HL-60 (cell line): ENCODE measurements at regions not wholly inside any gene's neighbourhood (a gene's known extent, or its start where the extent isn't known, plus 50 kb on each side); places are given as distances from the start of the nearest gene placed in this dataset.

ENCODE experiments used
- DNase-seq, 2 experiments: peaks; one replicate each; pipeline ENCODE4 v3.0.0-alpha.2; 2010 to 2020; ENCODE audit warnings: low read depth in 1 of 2, low spot score in 1 of 2
- H3K27ac ChIP-seq: fragments of 250-450 bp; sonication (Bioruptor Pico); replicated peaks from 2 replicates; pipeline ENCODE4 v1.5.1; 2020; ENCODE audit warnings: mild to moderate bottlenecking, moderate library complexity
- H3K27me3 ChIP-seq: fragments of 250-450 bp; sonication (Bioruptor Pico); 2 replicates; pipeline ENCODE4 v1.5.1; 2021; ENCODE audit warnings: mild to moderate bottlenecking, moderate library complexity; ENCODE audit not compliant: insufficient read depth, poor library complexity, severe bottlenecking
- H3K4me3 ChIP-seq: replicated peaks from 2 replicates; pipeline ENCODE4 v1.5.1; 2011; ENCODE audit warnings: mild to moderate bottlenecking, control low read depth, low read length; ENCODE audit not compliant: insufficient read depth
- CTCF ChIP-seq: IDR thresholded peaks from one replicate; pipeline ENCODE4 v1.5.1; 2011; ENCODE audit warnings: low read length, control low read depth, inconsistent platforms; ENCODE audit not compliant: insufficient read depth
- GABPA ChIP-seq: IDR thresholded peaks from 2 replicates; pipeline ENCODE4 v1.6.1; 2012; ENCODE audit warnings: low read depth
- POLR2AphosphoS5 ChIP-seq: IDR thresholded peaks from 2 replicates; pipeline ENCODE4 v1.6.1; 2012; ENCODE audit warnings: low read depth
- SPI1 ChIP-seq: IDR thresholded peaks from 2 replicates; pipeline ENCODE4 v1.6.1; 2012; ENCODE audit warnings: low read depth, mild to moderate bottlenecking, borderline replicate concordance
- TF ChIP-seq, protein P1 (sequence below): IDR thresholded peaks from 2 replicates; pipeline ENCODE4 v1.6.1; 2012; ENCODE audit warnings: low read depth; ENCODE audit not compliant: insufficient replicate concordance

GRCh38 chr15:83365370-83365938 lies 81.0 kb upstream of the BNC1 start:
- peak in 1 of 2 experiments; percentile 7 for DNase-seq
- no peak overlapping the region for H3K27ac ChIP-seq
- no peak overlapping the region for H3K4me3 ChIP-seq
- H3K27me3 ChIP-seq: peaks cover 22% of the 10 kb centered on the region
- TF ChIP-seq CTCF: no peak
- TF ChIP-seq, protein P1, sequence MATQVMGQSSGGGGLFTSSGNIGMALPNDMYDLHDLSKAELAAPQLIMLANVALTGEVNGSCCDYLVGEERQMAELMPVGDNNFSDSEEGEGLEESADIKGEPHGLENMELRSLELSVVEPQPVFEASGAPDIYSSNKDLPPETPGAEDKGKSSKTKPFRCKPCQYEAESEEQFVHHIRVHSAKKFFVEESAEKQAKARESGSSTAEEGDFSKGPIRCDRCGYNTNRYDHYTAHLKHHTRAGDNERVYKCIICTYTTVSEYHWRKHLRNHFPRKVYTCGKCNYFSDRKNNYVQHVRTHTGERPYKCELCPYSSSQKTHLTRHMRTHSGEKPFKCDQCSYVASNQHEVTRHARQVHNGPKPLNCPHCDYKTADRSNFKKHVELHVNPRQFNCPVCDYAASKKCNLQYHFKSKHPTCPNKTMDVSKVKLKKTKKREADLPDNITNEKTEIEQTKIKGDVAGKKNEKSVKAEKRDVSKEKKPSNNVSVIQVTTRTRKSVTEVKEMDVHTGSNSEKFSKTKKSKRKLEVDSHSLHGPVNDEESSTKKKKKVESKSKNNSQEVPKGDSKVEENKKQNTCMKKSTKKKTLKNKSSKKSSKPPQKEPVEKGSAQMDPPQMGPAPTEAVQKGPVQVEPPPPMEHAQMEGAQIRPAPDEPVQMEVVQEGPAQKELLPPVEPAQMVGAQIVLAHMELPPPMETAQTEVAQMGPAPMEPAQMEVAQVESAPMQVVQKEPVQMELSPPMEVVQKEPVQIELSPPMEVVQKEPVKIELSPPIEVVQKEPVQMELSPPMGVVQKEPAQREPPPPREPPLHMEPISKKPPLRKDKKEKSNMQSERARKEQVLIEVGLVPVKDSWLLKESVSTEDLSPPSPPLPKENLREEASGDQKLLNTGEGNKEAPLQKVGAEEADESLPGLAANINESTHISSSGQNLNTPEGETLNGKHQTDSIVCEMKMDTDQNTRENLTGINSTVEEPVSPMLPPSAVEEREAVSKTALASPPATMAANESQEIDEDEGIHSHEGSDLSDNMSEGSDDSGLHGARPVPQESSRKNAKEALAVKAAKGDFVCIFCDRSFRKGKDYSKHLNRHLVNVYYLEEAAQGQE: no peak
- no peak for TF ChIP-seq POLR2AphosphoS5
- no peak for TF ChIP-seq GABPA
- TF ChIP-seq SPI1: no peak

DNA sequence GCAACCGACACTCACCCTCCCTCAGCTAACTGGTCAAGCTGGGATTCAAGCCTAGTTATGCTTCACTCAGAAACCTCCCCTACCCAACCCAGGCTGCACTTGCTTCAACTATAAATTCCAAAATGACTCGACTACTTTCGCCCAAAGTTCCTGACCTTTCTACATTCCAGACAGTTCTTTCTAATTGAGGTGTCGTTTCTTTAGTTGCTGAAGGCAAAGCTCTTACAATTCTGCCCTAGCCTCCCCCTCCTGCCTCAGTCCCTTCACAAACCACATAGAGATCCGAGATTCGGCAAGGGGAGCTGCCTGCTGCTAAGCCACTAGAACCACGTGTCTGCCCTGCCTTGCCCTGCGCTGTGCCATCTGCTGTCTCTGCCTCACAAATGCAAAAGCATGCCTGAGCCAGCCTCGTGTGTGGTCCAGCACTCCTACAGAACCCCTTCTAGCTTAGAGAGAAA lies 74.7 kb upstream of the SH3GL3 start:
- Histone ChIP-seq H3K4me3 (no peak overlapping the region), H3K27ac (no peak overlapping the region), H3K27me3 (peaks cover 3% of the 10 kb centered on the region)
- DNase-seq: no peak
- TF ChIP-seq SPI1 (no peak), CTCF (no peak)

- TF ChIP-seq, protein P1: no peak
- no peak for TF ChIP-seq POLR2AphosphoS5
- TF ChIP-seq GABPA: no peak
- no peak for TF ChIP-seq SPI1
- no peak for TF ChIP-seq CTCF
- Histone ChIP-seq H3K4me3 (no peak overlapping the region), H3K27ac (no peak overlapping the region), H3K27me3 (peaks cover 13% of the 10 kb centered on the region)
- DNase-seq: no peak
These were observed 68.1 kb upstream of the SH3GL3 start for GRCh38 chr15:83378921-83379578.

DNA sequence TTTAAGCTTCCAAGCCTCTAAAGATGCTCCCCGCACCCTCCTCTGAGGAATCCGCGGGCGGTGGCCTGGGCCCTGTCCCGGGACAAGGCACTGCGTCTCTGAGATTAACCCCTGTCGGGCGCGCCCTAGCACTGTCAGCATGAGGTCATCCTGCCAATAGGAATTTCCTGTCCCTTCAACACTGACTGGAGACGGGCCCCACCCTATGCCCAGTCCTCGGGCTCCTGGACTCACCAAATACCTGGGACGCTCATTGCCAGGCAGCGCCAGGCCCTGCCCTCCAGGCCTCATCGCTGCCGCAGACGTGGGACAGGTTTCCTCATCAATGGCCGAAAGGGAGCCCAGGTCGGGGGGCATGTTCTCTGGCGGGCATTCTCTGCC lies 67.6 kb upstream of the SH3GL3 start:
- DNase-seq: no peak
- Histone ChIP-seq H3K27ac (no peak overlapping the region), H3K4me3 (no peak overlapping the region), H3K27me3 (peaks cover 13% of the 10 kb centered on the region)
- TF ChIP-seq POLR2AphosphoS5: no peak
- no peak for TF ChIP-seq GABPA
- no peak for TF ChIP-seq SPI1
- TF ChIP-seq, protein P1: no peak
- TF ChIP-seq CTCF: no peak
